ENCODE measurements at regions not wholly inside any gene's neighbourhood (a gene's known extent, or its start where the extent isn't known, plus 50 kb on each side); places are given as distances from the start of the nearest gene placed in this dataset.

DNA sequence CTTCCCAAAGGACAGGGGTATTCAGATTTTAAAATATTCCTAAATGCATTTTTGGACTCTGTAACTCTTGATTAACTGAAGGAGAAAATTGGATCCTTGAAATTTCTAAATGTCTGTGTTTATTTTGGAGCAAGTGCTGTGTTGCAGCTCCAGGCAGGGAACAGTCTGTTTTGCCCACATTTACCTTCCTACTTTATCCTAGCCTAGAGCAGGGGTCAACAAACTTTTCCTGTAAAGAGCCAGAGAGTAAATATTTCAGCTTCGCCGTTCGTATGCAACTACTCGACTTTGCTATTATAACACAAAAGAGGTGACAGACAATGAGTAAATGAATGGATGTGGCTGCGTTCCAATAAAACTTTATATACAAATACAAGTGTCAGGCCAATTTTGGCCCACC is 402.2 kb downstream of the GPATCH2 start:
- Histone ChIP-seq H2BK15ac (ENCODE audit: low read depth, low read length) (no peak overlapping the region), H4K20me1 (ENCODE audit: insufficient read depth, low read length) (no peaks in the 10 kb centered on the region), H3K4me1 (ENCODE audit: control insufficient read depth, insufficient read depth, low read length) (no peaks in the 10 kb centered on the region), H2AK9ac (replicated peaks; ENCODE audit: low read depth, low read length, poor library complexity) (no peak overlapping the region), H2AK5ac (ENCODE audit: low read depth, low read length) (no peak overlapping the region), H3K4me3 (ENCODE audit: insufficient read depth, low read depth, low read length) (no peak overlapping the region), H3K56ac (ENCODE audit: extremely low read depth, insufficient read depth, low read length) (no peak overlapping the region), H2BK20ac (ENCODE audit: low read depth, low read length) (no peak overlapping the region), H3K9me3 (ENCODE audit: control insufficient read depth, insufficient read depth, low read length) (no peaks in the 10 kb centered on the region), H3K36me3 (ENCODE audit: control insufficient read depth, insufficient read depth, low read length) (no peaks in the 10 kb centered on the region), H2BK5ac (ENCODE audit: low read depth, low read length, poor library complexity, severe bottlenecking) (no peak overlapping the region), H3K23ac (ENCODE audit: low read depth, low read length) (no peak overlapping the region), H3K18ac (ENCODE audit: low read depth, low read length) (no peak overlapping the region), H3K27me3 (ENCODE audit: control insufficient read depth, insufficient read depth, low read length) (no peaks in the 10 kb centered on the region), H3K14ac (replicated peaks; ENCODE audit: low read depth, low read length) (no peak overlapping the region), H4K91ac (ENCODE audit: insufficient read depth, low read depth, low read length) (no peak overlapping the region), H2AFZ (replicated peaks; ENCODE audit: low read length, poor library complexity) (no peak overlapping the region), H3K4me2 (ENCODE audit: low read depth, low read length) (no peak overlapping the region), H4K8ac (ENCODE audit: low read depth in 2 of 2, low read length in 2 of 2) (no peak overlapping the region), H3K9me1 (ENCODE audit: insufficient read depth, low read length) (no peaks in the 10 kb centered on the region), H3K9ac (ENCODE audit: low read depth, low read length) (no peak overlapping the region), H2BK120ac (ENCODE audit: low read depth, low read length) (no peak overlapping the region), H4K5ac (ENCODE audit: low read depth, low read length) (no peak overlapping the region), H3K79me1 (ENCODE audit: low read depth in 1 of 2, low read length in 2 of 2) (no peaks in the 10 kb centered on the region), H3K27ac (ENCODE audit: insufficient read depth, low read length) (no peak overlapping the region), H3K4ac (ENCODE audit: low read depth, low read length) (no peak overlapping the region)
- CTCF ChIA-PET: no interaction called here
- dilution Hi-C loops (cut with HindIII; ENCODE audit: low sequenced_read_pairs, unreplicated experiment) (no loop called here), intact Hi-C loops (cut with micrococcal nuclease) (no loop called here), in situ Hi-C loops (cut with MboI; ENCODE audit: low sequenced_read_pairs) (no loop called here)
- no peak for DNase-seq
- no CpG with 5 or more reads among the region's 5 CpGs for WGBS, 2 experiments (ENCODE audit: extremely low coverage in 2 of 2, insufficient read length in 1 of 2)
- POLR2A ChIA-PET (ENCODE audit: unreplicated experiment): no interaction called here
- TF ChIP-seq MAFK (IDR thresholded peaks at IDR 0.05; ENCODE audit: low read depth, low read length): no peak
- no peak for ATAC-seq (ENCODE audit: low read depth)
- no TSS peak for BruUV-seq (replicated peaks)

All from IMR-90 (cell line).